GM18868 (cell line): ENCODE measurements at regions not wholly inside any gene's neighbourhood (a gene's known extent, or its start where the extent isn't known, plus 50 kb on each side); places are given as distances from the start of the nearest gene placed in this dataset.

Source experiments
- ATAC-seq: cut with Tn5 transposase; IDR thresholded peaks from one replicate; pipeline ENCODE4 v1.9.1; 2021; ENCODE audit warnings: mild to moderate bottlenecking, moderate library complexity; ENCODE audit not compliant: unreplicated experiment

GRCh38 chr5:25863811-25864210 is 1174.6 kb downstream of the CDH9 start:
- no peak for ATAC-seq

- ATAC-seq: no peak
These were observed 1176.1 kb downstream of the CDH9 start for GRCh38 chr5:25862276-25862675.

DNA sequence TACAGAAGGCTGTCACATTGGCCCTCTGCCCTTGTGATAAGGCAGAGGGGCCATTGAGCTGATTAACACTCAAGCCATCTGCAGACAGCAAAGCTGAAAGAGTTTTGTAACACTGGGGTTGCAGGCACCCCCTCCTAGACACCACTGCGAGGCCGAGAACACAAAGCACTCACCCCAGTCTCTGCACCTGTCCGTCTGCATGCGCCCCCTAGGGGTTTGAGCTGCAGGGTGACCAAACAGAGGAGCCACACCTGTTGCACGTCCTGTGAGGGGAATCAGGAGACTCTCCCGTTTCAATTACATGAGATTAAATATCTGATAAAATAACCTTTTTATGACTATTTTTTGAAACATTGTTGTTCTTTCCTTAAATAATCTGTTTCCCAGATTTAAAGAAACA is 1180.4 kb downstream of the CDH9 start:
- ATAC-seq: no peak

DNA sequence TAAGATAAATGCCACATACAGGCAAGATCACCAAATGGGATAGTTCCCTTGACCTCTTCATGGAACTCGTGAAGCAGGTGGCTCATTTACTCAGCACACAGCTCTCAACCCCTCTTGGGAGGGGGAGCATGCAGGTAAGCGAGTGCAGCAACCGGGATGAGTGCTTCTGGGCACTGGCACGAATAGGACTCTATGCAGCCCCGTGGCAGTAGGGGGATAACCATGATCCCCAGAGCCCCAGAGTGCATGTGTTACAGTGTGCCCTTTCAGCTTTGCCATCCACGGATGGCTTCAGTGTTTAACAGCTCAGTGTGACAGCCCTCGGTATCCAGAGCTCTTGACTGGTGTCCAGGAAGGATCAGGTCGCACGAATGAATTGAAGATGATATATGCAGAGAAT is 1187.1 kb downstream of the CDH9 start:
- ATAC-seq: no peak

DNA sequence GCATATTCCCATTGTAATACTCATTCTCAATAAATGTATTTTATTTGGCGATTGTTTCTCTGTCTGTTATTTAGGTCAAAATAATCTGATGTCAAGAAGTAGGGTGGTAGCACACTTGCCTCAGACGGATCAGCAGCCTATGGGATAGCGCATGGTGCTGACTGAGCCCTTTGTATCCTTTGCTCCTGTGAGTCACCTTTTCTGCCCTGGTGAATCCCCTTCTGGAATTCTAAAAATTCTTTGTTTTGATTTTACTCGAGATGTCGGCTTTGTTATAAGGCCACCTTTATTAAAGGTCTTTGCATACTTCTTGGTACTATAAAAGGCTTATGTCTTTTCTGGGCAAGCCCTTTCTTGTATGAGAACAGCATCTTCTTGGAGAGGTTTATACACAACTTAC is 1187.8 kb downstream of the CDH9 start:
- no peak for ATAC-seq

GRCh38 chr5:25849270-25849669 is 1189.1 kb downstream of the CDH9 start:
- ATAC-seq: no peak

DNA sequence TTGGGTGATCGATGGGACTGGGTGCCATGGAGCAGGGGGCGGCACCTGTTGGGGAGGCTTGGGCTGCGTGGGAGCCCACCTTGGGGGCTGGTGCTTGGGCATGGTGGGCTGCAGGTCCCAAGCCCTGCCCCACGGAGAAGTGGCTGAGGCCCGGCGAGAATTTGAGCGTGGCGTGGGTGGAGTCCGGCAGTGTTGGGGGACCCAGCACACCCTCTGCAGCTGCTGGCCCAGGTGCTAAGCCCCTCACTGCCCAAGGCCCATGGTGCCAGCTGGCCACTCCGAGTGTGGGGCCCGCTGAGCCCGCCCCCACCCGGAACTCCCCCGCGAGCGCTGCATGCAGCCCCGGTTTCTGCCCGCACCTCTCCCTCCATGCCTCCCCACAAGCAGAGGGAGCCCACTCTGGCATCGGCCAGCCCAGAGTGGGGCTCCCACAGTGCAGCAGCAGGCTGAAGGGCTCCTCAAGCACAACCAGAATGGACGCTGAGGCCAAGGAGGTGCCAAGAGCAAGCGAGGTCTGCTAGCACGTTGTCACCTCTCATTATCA is 1178.6 kb upstream of the CDH10 start:
- no peak for ATAC-seq
